ENCODE measurements at regions not wholly inside any gene's neighbourhood (a gene's known extent, or its start where the extent isn't known, plus 50 kb on each side); places are given as distances from the start of the nearest gene placed in this dataset.

DNA sequence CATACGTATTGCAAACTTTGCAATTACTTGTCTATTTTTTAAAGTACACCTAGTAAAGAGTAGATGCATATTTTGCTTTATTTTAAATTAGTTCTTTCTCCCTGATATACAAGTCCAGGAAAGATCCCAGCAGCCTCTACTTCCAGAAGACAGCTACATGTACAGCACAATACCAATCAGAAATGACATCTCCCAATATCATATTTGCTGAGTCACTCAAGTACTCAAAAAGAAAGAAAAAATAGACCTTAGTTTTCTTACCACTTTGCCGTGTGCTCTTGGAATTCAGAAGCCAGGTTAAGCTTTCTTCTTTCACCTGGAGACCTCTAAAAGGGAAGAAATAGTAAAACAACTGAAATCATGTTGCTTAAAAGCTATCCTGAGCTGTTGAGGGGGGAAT lies 412.6 kb upstream of the RUNX1 start:
- TF ChIP-seq, protein P1, sequence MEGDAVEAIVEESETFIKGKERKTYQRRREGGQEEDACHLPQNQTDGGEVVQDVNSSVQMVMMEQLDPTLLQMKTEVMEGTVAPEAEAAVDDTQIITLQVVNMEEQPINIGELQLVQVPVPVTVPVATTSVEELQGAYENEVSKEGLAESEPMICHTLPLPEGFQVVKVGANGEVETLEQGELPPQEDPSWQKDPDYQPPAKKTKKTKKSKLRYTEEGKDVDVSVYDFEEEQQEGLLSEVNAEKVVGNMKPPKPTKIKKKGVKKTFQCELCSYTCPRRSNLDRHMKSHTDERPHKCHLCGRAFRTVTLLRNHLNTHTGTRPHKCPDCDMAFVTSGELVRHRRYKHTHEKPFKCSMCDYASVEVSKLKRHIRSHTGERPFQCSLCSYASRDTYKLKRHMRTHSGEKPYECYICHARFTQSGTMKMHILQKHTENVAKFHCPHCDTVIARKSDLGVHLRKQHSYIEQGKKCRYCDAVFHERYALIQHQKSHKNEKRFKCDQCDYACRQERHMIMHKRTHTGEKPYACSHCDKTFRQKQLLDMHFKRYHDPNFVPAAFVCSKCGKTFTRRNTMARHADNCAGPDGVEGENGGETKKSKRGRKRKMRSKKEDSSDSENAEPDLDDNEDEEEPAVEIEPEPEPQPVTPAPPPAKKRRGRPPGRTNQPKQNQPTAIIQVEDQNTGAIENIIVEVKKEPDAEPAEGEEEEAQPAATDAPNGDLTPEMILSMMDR (IDR thresholded peaks at IDR 0.05; ENCODE audit: low read depth, low read length): no peak
- DNase-seq (ENCODE audit: extremely low read depth, low read depth): no peak

DNA sequence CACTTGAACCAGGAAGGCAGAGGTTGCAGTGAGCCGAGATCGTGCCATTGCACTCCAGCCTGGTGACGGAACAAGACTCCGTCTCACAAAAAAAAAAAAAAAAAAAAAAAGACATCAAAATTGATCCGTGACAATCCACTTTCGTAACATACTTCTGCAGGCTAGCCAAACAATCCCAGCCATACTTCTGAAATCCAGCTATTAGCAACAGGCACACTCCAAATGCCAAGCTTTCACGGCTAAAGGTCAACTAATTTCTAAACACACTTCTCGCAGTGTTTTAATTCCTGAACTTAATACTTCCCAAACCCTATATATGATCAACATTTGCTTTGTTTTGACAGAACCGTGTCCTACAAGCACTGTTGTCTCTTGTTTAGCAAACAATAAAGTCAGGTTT lies 411.3 kb upstream of the RUNX1 start:
- TF ChIP-seq, protein P1 (IDR thresholded peaks at IDR 0.05; ENCODE audit: low read depth, low read length): no peak
- DNase-seq (ENCODE audit: extremely low read depth, low read depth): no peak

DNA sequence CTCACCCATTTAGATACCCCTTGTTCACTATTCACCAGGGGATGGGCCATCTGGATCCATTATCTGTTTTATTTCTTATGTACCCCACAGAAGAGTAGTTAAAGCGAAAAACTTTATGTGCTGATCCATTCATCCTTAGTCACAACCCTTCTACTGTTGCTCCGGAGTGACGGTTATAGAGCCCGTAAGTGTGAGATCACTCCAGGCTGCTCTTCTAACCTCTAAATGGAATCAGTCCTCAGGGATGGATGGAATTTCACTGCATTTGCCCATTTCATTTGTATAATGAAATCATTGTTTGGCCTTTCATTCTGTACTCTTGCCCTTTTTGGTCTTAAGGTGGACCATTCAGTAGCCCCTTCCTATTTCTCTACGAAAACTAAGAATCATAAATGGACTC lies 409.3 kb upstream of the RUNX1 start:
- TF ChIP-seq, protein P1 (IDR thresholded peaks at IDR 0.05; ENCODE audit: low read depth, low read length): no peak
- no peak for DNase-seq (ENCODE audit: extremely low read depth, low read depth)

DNA sequence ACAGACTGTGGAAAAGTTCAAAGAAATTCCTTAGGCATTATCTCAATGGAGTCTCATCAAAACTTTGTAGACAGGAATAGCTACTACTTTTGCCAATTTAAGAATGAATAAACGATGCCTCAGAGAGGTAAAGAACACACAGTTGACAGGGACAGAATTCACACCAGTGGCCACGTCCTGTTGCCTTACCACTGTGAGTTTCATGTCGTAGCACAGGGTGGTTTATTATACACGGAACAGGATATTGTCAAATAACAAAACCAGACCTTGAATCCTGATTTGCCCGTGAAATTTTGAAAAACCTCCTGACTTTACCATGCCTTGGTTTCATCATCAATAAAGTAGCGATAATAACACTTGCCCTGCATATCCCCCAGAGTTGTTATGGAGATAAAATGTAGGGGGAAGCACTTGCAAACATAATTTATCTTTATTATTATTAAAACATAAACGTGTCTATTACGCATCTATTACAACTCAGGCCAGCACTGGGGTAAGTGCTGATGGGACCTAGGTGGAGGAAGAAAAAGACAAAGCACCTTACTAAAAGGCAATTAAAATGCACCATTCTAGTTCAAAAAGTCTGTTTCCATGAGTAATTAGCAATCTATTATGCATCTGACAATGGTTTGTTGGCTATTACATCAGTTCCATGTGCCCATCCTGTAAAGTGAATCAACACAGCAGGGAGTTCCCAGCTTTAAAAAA lies 408.1 kb upstream of the RUNX1 start:
- no peak for DNase-seq (ENCODE audit: extremely low read depth, low read depth)
- TF ChIP-seq, protein P1 (IDR thresholded peaks at IDR 0.05; ENCODE audit: low read depth, low read length): no peak

DNA sequence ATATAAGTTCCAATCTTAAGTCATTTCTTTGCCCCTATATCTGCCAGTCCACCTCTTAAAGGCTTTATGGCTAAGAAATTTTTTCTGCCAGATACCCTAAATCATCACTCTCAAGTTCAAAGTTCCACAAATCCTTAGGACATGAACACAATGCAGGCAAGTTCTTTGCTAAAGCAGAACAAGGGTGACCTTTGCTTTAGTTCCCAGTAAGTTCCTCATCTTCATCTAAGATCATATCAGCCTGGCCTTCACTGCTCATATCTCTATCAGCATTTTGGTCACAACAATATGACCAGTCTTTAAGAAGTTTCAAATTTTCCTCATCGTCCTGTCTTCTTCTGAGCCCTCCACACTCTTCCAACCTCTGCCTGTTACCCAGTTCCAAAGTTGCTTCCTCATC lies 402.2 kb upstream of the RUNX1 start:
- TF ChIP-seq, protein P1 (IDR thresholded peaks at IDR 0.05; ENCODE audit: low read depth, low read length): no peak
- no peak for DNase-seq (ENCODE audit: extremely low read depth, low read depth)

DNA sequence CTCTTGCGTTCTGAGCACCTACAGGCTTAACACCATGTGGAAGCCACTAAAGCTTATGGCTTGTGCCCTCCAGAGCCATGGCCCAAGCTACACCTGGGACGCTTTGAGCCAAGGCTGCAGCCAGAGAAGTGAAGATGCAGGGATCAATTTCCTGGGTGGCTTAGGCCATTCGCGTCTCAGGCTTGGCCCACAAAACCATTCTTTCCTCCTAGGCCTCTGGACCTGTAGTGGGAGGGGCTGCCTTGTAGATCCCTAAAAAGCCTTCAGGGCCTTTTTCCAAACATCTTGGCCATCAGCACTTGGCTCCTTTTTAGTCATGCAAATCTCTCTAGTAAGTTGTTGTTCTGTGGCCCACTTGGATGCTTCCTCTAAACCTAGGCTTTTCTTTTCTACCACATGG lies 401.7 kb upstream of the RUNX1 start:
- no peak for DNase-seq (ENCODE audit: extremely low read depth, low read depth)
- TF ChIP-seq, protein P1 (IDR thresholded peaks at IDR 0.05; ENCODE audit: low read depth, low read length): no peak

DNA sequence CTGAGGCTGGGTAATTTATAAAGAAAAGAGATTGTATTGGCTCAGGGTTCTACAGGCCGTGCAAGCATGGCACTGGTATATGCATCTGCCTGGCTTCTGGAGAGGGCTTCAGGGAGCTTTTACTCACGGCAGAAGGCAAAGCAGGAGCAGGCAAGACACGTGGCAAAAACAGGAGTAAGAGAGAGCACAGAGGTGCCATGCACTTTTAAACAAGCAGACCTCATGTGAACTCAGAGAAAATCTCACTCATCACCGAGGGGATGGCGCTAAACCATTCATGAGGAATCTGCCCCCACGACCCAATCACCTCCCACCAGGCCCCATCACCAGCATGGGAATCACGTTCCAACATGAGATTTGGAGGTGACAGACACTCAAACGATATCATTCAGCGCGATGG lies 400.7 kb upstream of the RUNX1 start:
- DNase-seq (ENCODE audit: extremely low read depth, low read depth): no peak
- TF ChIP-seq, protein P1 (IDR thresholded peaks at IDR 0.05; ENCODE audit: low read depth, low read length): no peak

Measured in AG09319 (cell line).